ENCODE measurements at regions not wholly inside any gene's neighbourhood (a gene's known extent, or its start where the extent isn't known, plus 50 kb on each side); places are given as distances from the start of the nearest gene placed in this dataset.
"Not testable (repeated sequence)": the region's sequence is repeated elsewhere in the genome, so short reads cannot be mapped to it uniquely, and the experiment has no call there.

GRCh38 chr19:29054886-29055675, 157.9 kb downstream of the UQCRFS1 start:
- no peak for DNase-seq (ENCODE audit: low read depth)

- DNase-seq (ENCODE audit: low read depth), result no peak
Measured at GRCh38 chr19:29048873-29049272, 164.1 kb downstream of the UQCRFS1 start.

GRCh38 chr19:29045679-29046254, 167.2 kb downstream of the UQCRFS1 start:
- DNase-seq (ENCODE audit: low read depth), result no peak

- DNase-seq (ENCODE audit: low read depth), result no peak
Measured at GRCh38 chr19:29044037-29044436, 168.9 kb downstream of the UQCRFS1 start.

- no peak for DNase-seq (ENCODE audit: low read depth)
Measured at GRCh38 chr19:29042450-29042849, 170.5 kb downstream of the UQCRFS1 start.

- DNase-seq (ENCODE audit: low read depth), result no peak
Measured at GRCh38 chr19:29040951-29041350, 172.0 kb downstream of the UQCRFS1 start.

GRCh38 chr19:29040292-29040691, 172.7 kb downstream of the UQCRFS1 start:
- no peak for DNase-seq (ENCODE audit: low read depth)

GRCh38 chr19:29039036-29039435, 173.9 kb downstream of the UQCRFS1 start:
- DNase-seq (ENCODE audit: low read depth), result not testable (repeated sequence)

GRCh38 chr19:29031216-29031615, 181.7 kb downstream of the UQCRFS1 start:
- DNase-seq (ENCODE audit: low read depth), result no peak

- no peak for DNase-seq (ENCODE audit: low read depth)
Measured at GRCh38 chr19:29029268-29029958, 183.5 kb downstream of the UQCRFS1 start.

- DNase-seq (ENCODE audit: low read depth), result no peak
Measured at GRCh38 chr19:29022599-29022998, 190.4 kb downstream of the UQCRFS1 start.

- no peak for DNase-seq (ENCODE audit: low read depth)
Measured at GRCh38 chr19:29022165-29022564, 190.8 kb downstream of the UQCRFS1 start.

GRCh38 chr19:29021232-29021916, 191.6 kb downstream of the UQCRFS1 start:
- no peak for DNase-seq (ENCODE audit: low read depth)

GRCh38 chr19:29019403-29019802, 193.5 kb downstream of the UQCRFS1 start:
- DNase-seq (ENCODE audit: low read depth), result no peak

- DNase-seq (ENCODE audit: low read depth), result no peak
Measured at GRCh38 chr19:29018542-29018941, 194.4 kb downstream of the UQCRFS1 start.

GRCh38 chr19:29017788-29018187, 195.2 kb downstream of the UQCRFS1 start:
- DNase-seq (ENCODE audit: low read depth), result no peak

GRCh38 chr19:29016926-29017760, 195.8 kb downstream of the UQCRFS1 start:
- no peak for DNase-seq (ENCODE audit: low read depth)

- DNase-seq (ENCODE audit: low read depth), result no peak
Measured at GRCh38 chr19:29016353-29016752, 196.6 kb downstream of the UQCRFS1 start.

GRCh38 chr19:29015569-29015968, 197.4 kb downstream of the UQCRFS1 start:
- DNase-seq (ENCODE audit: low read depth), result no peak

GRCh38 chr19:29014857-29015436, 198.0 kb downstream of the UQCRFS1 start:
- DNase-seq (ENCODE audit: low read depth), result no peak

GRCh38 chr19:29013988-29014387, 199.0 kb downstream of the UQCRFS1 start:
- DNase-seq (ENCODE audit: low read depth), result no peak
